GM18498 (cell line): ENCODE measurements at regions not wholly inside any gene's neighbourhood (a gene's known extent, or its start where the extent isn't known, plus 50 kb on each side); places are given as distances from the start of the nearest gene placed in this dataset.
"Not testable (repeated sequence)": the region's sequence is repeated elsewhere in the genome, so short reads cannot be mapped to it uniquely, and the experiment has no call there.

Experiments
- ATAC-seq: cut with Tn5 transposase; IDR thresholded peaks from one replicate; pipeline ENCODE4 v1.9.1; 2021; ENCODE audit warnings: mild to moderate bottlenecking, moderate library complexity; ENCODE audit not compliant: unreplicated experiment

DNA sequence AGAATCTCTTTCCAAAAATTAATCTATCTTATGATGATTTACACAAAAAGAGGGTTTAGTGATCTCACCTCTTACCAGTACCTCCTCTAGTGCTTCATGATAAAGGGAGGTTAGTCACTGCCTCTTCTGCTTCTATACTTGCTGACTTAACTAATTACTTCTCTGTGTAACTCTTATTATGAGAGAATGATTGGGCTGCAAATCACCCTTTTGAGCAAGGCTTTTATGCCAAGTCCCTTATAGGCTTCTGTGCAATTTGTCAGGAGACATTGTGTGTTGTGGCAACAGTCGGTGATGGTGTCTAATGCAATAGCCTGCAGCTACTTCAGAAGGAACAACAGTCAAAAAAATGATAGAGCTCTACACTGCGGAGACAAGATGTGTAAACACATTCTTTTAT lies 1568.1 kb upstream of the GOT2 start:
- ATAC-seq = no peak

DNA sequence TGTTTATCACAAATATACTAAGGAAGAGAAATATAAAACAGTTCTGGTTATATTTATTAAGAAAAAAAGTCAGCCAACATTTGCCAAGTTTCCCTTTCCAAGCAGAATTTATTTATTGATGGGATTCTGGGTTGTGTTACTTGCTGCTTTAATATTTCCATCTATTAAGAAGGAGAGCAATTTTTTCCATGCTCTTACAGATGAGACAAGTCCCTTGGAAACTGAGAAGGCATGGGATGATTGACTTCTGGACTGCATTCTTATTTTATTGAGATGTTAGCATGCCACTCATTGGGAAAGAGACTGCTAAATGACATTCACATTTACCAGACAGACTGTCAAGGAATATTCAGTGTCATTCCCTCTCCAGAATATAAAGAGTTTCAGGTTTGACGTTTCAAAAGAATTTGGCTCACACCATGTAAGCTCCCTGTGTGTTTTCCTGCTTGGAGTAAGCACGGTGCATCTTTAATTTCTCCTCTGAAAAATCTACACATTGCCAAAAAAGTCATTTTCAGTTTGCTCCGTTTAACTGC lies 1565.2 kb upstream of the GOT2 start:
- ATAC-seq = no peak

GRCh38 chr16:60295451-60295850 lies 1561.3 kb upstream of the GOT2 start:
- ATAC-seq = no peak

- no peak for ATAC-seq
Measured at GRCh38 chr16:60285794-60286193, 1551.7 kb upstream of the GOT2 start.

- ATAC-seq = no peak
Measured at GRCh38 chr16:60279061-60279665, 1545.0 kb upstream of the GOT2 start.

- no peak for ATAC-seq
Measured at GRCh38 chr16:60274431-60275019, 1540.4 kb upstream of the GOT2 start.

DNA sequence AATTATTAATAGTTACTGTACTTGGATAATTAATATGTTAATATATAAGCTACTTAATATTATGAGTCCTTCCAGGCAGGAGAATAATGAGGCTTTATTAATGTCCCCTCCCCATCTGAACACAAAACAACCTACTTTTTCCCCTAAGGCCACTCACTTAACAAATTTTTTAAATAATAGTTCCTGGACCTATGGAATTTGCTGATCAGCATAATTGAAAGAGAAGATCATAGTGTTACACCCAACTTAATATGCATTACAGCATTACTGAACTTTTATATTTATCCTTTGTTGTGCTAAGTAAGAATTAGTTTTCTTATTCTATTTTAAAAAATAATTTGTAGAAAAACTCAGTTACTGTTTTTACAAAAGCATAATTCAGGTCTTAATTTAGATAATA lies 1537.7 kb upstream of the GOT2 start:
- no peak for ATAC-seq

DNA sequence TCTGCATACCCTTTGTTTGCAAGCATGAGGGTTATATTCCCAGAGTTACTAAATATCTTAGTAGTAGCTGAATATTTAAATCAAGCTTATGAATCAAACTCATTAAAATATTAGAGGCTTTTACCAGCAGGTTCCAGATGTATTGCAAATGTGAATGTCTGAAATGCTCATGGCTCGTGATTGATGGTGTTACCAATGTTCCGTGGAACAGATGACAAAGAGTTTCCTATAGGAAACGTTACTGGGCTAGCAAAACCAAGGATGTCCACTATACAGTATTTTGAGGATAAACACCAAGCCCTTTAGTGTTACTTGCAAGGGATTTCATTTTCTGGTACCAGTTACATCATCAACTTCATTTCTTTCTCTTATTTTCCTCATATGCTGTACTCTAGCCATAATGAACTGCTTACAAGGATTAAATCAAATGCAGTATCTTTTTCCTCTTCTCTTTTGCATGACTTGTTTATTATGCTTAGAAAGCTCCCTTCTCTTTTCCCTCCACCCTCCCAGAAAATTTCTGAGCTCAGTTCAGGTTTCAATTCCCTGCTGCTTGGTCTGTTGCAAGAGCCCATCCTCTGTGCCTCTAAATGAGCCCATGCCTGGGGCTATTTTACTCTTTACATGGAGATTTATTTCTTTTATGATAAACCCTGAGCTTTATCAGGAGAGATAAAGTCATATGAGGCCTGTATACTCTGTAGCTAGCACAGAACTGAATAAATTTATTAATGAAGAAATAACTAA lies 1537.1 kb upstream of the GOT2 start:
- ATAC-seq = no peak

GRCh38 chr16:60261425-60261824 lies 1527.3 kb upstream of the GOT2 start:
- ATAC-seq = no peak

GRCh38 chr16:60259956-60260355 lies 1525.8 kb upstream of the GOT2 start:
- ATAC-seq = no peak

DNA sequence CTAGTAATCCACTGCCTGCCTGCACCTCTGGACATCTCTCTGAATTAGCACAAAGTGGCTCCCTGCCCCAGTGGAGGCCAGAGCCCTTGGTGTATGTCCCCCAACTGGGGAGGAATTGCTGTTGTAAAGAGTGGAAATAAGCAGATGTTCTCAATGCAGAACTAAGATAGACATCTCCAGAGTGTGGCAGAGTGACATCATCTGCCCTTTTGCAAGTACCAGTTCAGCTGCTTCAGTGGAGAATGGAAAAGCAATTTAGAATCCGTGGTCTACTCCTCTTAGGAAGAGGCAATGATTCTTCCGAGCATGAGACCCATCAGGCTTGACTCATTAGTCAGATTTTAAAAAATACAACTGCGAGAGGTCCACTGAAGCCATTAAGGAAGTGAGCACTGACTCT lies 1512.0 kb upstream of the GOT2 start:
- ATAC-seq = no peak

- ATAC-seq = no peak
Measured at GRCh38 chr16:60241671-60242070, 1507.6 kb upstream of the GOT2 start.

DNA sequence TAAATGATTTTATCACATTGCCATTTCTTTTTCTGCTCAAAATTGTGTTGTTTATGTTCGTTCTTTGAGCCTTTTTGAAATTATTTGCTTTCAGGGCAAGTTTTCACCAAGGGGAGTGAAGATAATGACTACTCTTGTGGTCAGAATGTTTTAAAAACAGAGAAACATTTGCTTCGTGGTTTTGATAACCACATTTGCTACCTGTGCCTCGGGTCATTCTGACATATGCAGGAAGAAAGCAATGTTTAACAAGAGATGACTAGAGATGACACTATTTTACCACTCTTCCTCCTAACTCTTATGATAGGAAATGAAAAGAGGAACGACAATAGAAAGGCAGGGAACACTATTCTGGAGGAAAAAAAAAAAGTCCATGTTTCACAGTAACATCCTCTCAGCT lies 1496.5 kb upstream of the GOT2 start:
- no peak for ATAC-seq

DNA sequence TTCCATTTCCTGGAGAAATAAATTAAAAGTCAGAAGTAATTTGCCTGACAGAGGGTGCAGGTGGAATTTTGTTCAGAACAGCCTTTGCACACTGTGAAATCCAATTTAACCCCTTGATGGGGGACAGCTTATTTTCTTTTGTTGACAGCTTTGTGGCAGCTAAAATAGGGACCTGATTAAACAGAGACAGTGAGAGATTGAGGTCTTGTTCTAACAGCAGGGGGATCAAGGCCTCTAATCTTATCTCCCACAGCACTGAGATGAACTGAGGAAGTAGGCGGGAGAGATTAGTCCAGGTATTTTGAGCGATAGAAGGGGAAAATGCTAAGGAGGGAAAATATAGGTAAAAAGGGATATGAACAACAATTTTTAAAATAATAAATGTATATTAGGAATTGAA lies 1491.4 kb upstream of the GOT2 start:
- ATAC-seq = no peak

DNA sequence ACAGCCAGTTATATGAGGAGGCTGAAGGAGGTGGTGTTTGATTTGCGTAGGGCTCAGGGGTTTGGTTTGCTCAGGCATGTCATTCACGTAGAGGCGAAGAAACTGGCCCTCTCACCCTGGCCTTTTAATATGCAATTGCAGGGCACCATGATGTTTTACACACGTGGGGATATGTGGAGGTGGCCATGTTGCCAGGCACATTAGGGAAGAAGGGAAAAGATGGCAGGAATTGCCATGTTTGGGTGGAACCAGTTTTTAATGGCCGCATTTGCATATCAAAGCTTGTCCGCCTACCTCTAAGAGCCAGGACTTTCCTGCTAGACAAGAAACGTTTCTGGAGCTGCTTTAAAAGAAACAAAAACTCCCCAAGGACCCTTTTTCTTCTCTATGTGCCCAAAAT lies 1483.7 kb upstream of the GOT2 start:
- no peak for ATAC-seq

- ATAC-seq = no peak
Measured at GRCh38 chr16:60214311-60214710, 1480.2 kb upstream of the GOT2 start.

GRCh38 chr16:60206516-60206915 lies 1472.4 kb upstream of the GOT2 start:
- no peak for ATAC-seq

DNA sequence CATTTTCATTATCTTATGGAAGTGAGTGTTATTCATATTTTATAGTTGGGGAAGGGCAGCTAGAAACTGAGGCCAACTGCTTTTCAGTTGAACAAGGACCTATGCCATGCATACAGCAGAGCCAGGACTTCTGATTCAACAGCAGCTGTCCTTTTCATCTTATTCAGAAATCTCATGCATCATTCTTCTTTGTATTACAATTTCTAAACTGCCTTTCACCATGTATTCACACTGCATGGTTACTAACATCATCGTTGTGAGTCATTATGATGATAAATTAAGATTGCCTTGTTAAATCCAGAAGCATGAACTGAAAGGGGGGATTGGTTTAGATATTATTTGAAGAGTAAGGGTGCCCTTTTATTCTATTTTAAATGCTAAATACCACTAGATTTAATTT lies 1470.1 kb upstream of the GOT2 start:
- no peak for ATAC-seq

GRCh38 chr16:60203525-60204124 lies 1469.5 kb upstream of the GOT2 start:
- ATAC-seq = no peak

- not testable (repeated sequence) for ATAC-seq
Measured at GRCh38 chr16:60200729-60201128, 1466.6 kb upstream of the GOT2 start.

DNA sequence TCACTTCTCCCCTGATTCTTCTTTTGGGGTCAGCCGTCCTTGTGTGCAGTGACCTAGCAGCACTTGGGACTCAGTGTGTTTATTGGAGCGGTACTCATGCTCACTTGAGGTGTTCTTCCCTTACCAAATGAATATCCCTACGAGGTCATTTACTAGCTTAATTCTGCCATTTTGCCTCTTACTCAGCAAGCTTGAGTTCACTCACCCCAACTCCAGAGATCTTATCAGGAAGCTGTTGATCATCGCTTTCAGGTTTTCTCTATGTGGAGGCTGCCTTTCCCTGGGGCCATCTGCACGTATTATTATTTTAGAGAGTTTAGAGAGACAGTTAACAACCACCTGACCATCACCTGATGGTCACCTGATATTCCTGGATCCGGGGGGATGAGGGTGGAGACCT lies 1466.0 kb upstream of the GOT2 start:
- no peak for ATAC-seq

DNA sequence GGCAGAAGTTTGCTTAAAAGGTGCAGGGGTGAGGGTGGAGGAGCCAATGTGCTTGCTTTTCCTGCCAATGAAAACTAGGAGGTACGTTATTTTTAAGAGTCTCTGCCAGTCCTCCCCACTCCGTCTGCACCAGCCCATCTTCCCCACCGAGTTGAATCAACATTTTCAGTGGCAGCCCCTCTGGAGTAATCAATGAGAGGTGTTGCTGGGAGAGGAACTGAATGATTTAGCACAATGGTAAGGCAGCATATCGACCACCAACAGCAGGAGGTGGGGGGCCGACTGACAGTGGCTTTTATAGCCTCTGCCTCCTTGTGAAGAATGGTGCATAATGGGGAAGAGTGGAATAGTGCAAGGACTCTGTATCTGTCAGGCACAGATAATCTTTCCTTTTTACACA lies 1465.0 kb upstream of the GOT2 start:
- ATAC-seq = no peak
